Esophagus muscularis mucosa (tissue), 4 donors: ENCODE measurements at regions not wholly inside any gene's neighbourhood (a gene's known extent, or its start where the extent isn't known, plus 50 kb on each side); places are given as distances from the start of the nearest gene placed in this dataset.

Experiments
- CTCF ChIP-seq, 3 experiments: fragments of 200-600 bp in 2 of 3; fragments of 450-650 bp in 1 of 3; sonication (generic) in 2 of 3; IDR thresholded peaks; one replicate each; pipeline ENCODE4 v1.5.1; 2017 to 2019; ENCODE audit warnings: antibody characterized with exemption in 3 of 3, mild to moderate bottlenecking in 2 of 3, moderate library complexity in 1 of 3
- EP300 ChIP-seq: sonication (generic); formaldehyde crosslinking; IDR thresholded peaks from one replicate; pipeline ENCODE4 v1.6.1; 2017; ENCODE audit warnings: antibody characterized with exemption
- POLR2A ChIP-seq: fragments of 450-650 bp; IDR thresholded peaks from one replicate; pipeline ENCODE4 v1.6.1; 2017; ENCODE audit warnings: antibody characterized with exemption, moderate library complexity, mild to moderate bottlenecking, low read depth
- POLR2AphosphoS5 ChIP-seq, 2 donors: sonication (generic); formaldehyde crosslinking; IDR thresholded peaks; one replicate each; pipeline ENCODE4 v1.6.1; 2017; ENCODE audit warnings: antibody characterized with exemption in 2 of 2

DNA sequence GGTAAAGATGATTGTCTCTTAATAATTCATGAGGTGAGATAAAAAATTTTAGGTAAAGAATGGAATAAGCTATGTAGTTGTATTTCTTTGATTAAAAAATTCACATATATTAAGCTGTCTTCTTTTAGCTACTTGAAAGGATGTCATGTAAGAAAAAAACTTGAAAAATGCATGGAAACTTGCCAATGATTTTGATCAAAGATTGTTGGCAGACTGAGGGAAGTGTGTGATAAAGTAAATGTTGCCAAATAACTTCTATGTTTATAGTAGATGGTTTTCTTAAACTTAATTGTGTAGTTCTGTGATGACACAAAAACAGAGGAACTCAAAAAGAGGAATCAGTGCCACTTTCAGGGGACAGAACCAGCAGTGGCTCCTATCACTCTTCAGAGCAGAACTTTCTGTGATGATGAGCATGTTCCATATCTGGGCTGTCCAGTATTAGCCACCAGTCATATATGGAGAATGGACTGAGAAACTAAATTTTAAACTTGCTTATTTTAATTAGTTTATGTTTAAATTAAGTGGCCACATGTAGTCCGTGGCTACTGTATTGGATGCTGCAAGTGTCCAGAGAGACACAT, 51.9 kb upstream of the SLC38A11 start:
- TF ChIP-seq CTCF (IDR thresholded peaks at IDR 0.05) (no peak), POLR2A (no peak), POLR2AphosphoS5 (IDR thresholded peaks at IDR 0.05) (no peak), EP300 (no peak)
